ENCODE measurements at regions not wholly inside any gene's neighbourhood (a gene's known extent, or its start where the extent isn't known, plus 50 kb on each side); places are given as distances from the start of the nearest gene placed in this dataset.

GRCh38 chr4:134276476-134276875, 74.9 kb upstream of the PABPC4L start:
- no peak for TF ChIP-seq EZH2 (IDR thresholded peaks at IDR 0.05)
- no peak for TF ChIP-seq POLR2AphosphoS5 (IDR thresholded peaks at IDR 0.05; ENCODE audit: borderline replicate concordance, low read depth, low read length)

All from SK-N-MC (cell line).